Gastrocnemius medialis (tissue), 4 donors: ENCODE measurements at regions not wholly inside any gene's neighbourhood (a gene's known extent, or its start where the extent isn't known, plus 50 kb on each side); places are given as distances from the start of the nearest gene placed in this dataset.

Source experiments
- POLR2A ChIP-seq, 2 donors: fragments of 450-650 bp; IDR thresholded peaks; one replicate each; pipeline ENCODE4 v1.6.1; 2017; ENCODE audit warnings: antibody characterized with exemption in 2 of 2, mild to moderate bottlenecking in 2 of 2, moderate library complexity in 2 of 2
- TF ChIP-seq, protein P1 (sequence below), 5 experiments: fragments of 450-650 bp in 3 of 5; fragments of 200-600 bp in 2 of 5; sonication (generic) in 2 of 5; IDR thresholded peaks in 4 of 5; conservative IDR thresholded peaks in 1 of 5; 1 replicate in 4 of 5; 2 replicates in 1 of 5; pipeline ENCODE4 v1.5.1; 2016 to 2019; ENCODE audit warnings: antibody characterized with exemption in 5 of 5, mild to moderate bottlenecking in 3 of 5, moderate library complexity in 3 of 5

GRCh38 chr13:26992951-26993719, 178.5 kb downstream of the USP12 start:
- TF ChIP-seq, protein P1, sequence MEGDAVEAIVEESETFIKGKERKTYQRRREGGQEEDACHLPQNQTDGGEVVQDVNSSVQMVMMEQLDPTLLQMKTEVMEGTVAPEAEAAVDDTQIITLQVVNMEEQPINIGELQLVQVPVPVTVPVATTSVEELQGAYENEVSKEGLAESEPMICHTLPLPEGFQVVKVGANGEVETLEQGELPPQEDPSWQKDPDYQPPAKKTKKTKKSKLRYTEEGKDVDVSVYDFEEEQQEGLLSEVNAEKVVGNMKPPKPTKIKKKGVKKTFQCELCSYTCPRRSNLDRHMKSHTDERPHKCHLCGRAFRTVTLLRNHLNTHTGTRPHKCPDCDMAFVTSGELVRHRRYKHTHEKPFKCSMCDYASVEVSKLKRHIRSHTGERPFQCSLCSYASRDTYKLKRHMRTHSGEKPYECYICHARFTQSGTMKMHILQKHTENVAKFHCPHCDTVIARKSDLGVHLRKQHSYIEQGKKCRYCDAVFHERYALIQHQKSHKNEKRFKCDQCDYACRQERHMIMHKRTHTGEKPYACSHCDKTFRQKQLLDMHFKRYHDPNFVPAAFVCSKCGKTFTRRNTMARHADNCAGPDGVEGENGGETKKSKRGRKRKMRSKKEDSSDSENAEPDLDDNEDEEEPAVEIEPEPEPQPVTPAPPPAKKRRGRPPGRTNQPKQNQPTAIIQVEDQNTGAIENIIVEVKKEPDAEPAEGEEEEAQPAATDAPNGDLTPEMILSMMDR (IDR thresholded peaks at IDR 0.05 in 4 of 5, conservative IDR thresholded peaks at IDR 0.05 in 1 of 5) = no peak
- TF ChIP-seq POLR2A (IDR thresholded peaks at IDR 0.05) = no peak
